Urinary bladder (tissue), 3 donors: ENCODE measurements at regions not wholly inside any gene's neighbourhood (a gene's known extent, or its start where the extent isn't known, plus 50 kb on each side); places are given as distances from the start of the nearest gene placed in this dataset.

Experiments
- DNase-seq: peaks from one replicate; pipeline ENCODE4 v3.0.0-alpha.2; 2015; ENCODE audit errors: extremely low spot score
- H3K27ac ChIP-seq: one replicate; pipeline ENCODE4 v1.5.1; 2013; ENCODE audit warnings: low read depth, mild to moderate bottlenecking, moderate library complexity
- H3K36me3 ChIP-seq: one replicate; pipeline ENCODE4 v1.6.1; 2013; ENCODE audit warnings: mild to moderate bottlenecking, moderate library complexity; ENCODE audit not compliant: insufficient read depth
- H3K4me1 ChIP-seq: one replicate; pipeline ENCODE4 v1.6.1; 2013; ENCODE audit warnings: mild to moderate bottlenecking, moderate library complexity; ENCODE audit not compliant: insufficient read depth
- H3K4me3 ChIP-seq: one replicate; pipeline ENCODE4 v1.5.1; 2013; ENCODE audit warnings: low read depth, low read length
- WGBS: extraction: QIAGEN DNeasy Blood & Tissue Kit; methylation state at CpG from one replicate; pipeline ENCODE4 v1.1.7; 2013; 5-methylcytosine and 5-hydroxymethylcytosine counted together
- donor health status: healthy with polysubstance abuse.
- donor health status: healthy.

DNA sequence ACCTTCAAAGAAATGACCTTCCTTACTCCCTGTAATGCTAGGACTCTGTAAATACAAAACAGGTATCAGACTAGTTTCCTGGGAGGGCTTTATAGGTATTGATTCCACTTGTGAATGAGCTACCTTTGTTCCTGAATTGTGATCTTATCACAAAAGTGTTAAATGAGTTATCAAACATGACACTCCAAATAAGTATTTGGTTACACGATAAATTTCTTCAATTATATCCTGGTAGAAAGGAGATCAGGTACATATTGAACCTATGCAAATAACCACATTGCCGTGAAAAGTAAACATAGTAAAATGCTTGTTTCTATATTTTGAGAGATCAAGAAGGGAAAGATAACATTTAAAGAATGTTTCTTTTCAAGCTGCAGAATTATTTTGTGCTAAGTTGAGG lies 285.3 kb downstream of the HIVEP2 start:
- Histone ChIP-seq H3K4me1 (no peaks in the 10 kb centered on the region), H3K27ac (no peak overlapping the region), H3K36me3 (no peaks in the 10 kb centered on the region), H3K4me3 (no peak overlapping the region)
- DNase-seq: no peak
- WGBS: 46% methylated on average over 2 of the region's 2 CpGs

DNA sequence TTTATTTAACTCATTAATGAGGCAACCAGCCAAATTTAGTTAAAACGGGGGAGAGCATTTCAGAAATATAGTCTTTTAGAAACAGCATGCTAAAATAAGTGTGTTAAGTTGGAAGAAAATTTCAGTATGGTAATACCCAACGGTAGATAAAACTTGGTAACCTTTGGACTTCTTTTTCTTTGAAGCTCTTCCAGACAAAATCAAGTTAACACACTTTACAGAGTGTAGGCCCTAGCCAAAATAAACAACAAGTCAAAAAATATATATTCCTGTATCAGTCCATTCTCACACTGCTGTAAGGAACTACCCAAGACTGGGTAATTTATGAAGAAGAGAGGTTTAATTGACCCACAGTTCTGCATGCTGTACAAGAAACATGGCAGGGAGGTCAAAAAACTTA lies 279.6 kb downstream of the HIVEP2 start:
- Histone ChIP-seq H3K4me3 (no peak overlapping the region), H3K27ac (no peak overlapping the region), H3K36me3 (no peaks in the 10 kb centered on the region), H3K4me1 (no peaks in the 10 kb centered on the region)
- 56% methylated on average over 2 of the region's 2 CpGs for WGBS
- DNase-seq: no peak

DNA sequence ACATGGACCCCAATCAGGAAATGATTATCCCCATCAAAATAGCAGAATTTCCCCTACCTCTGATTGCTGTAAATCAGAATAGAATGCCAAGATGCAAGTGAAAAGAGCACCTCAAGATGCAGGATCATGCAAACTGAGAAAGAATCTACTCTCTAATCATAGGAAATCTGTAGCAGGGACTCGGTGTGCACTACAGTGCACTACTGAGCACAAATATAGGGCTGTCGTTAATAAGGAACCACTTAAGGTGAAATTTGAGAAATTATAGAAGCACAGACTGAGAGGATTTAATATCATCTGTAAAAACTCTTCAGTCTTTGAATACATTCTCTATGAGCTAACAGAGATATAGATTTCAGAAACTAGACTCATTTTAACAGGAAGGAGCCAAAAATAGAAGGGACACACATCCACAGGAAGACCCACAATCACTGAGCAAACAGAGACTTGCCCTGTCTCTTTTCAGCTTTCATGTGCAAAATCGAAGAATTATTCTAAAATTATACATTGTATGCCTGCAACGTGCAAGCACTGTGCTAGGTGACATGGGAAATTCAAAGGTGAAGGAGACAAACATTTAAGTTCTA lies 278.3 kb downstream of the HIVEP2 start:
- DNase-seq: no peak
- Histone ChIP-seq H3K27ac (no peak overlapping the region), H3K4me3 (no peak overlapping the region), H3K36me3 (no peaks in the 10 kb centered on the region), H3K4me1 (no peaks in the 10 kb centered on the region)
- 70% methylated on average over 4 of the region's 4 CpGs for WGBS

DNA sequence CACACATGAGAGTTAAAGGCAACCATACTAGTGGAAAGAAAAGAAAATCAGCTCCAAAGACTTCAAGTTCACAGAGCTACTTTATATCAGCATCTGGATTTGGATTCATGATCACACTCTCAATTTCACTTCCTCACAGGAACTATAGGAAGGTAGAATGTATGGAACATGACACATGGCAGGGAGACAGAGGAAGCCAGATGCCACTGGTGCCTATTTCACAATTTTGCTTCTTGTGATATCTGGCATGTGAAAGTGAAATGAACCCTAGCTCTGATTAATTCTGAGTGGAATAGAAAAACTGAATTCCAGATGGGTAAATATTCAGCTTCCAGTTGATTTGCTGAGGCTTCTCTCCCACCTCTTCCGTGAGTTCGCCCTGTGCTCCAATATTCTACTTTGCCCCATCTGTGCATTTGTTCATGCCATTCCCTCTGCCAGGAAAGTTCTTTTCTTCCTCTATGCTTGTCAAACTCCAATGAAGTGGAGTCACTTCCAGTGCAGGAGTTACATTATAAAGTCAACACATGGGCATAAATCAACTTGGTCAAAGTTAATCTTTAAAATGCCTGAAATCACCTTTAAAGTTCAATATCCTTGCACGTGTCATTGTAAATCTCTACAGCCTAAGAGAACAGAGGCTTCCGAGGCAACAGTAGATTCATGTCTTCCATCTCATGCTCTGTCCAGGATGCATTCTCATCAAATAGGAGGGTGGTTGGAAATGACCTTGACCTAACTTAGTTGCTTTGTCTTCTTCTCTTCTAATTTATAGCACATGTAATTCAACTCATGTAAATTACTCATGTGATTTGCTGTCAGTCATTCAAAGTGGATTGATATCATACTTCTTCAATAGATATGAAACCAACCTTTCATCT lies 275.3 kb downstream of the HIVEP2 start:
- no peak for DNase-seq
- H3K27ac ChIP-seq: no peak overlapping the region
- WGBS: 94% methylated on average over 4 of the region's 4 CpGs

DNA sequence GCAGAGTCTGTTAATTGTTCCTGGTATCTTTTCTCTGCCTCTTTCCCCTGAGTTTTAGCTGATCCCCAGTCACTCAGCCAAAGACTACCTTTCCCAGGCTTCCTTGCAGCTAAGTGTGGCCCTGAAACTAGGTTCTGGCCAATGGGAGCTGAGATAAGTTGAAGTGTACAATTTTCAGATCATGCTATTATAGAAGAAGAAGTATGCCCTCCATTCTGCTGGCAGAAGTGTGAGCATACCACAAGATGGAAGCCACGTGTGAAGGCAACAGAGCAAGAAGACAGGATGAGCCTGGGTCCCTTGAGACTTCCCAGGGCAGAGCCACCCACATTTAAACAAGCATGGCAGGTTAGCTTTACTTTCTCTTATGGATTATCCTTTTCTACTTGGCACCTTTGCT lies 273.2 kb downstream of the HIVEP2 start:
- Histone ChIP-seq H3K4me1 (no peaks in the 10 kb centered on the region), H3K36me3 (no peaks in the 10 kb centered on the region), H3K27ac (no peak overlapping the region), H3K4me3 (no peak overlapping the region)
- DNase-seq: no peak
- WGBS: 70% methylated on average over 1 of the region's 1 CpG

More for the DNA sequence above, 275.3 kb downstream of the HIVEP2 start:
- Histone ChIP-seq H3K36me3 (no peaks in the 10 kb centered on the region), H3K4me3 (no peak overlapping the region), H3K4me1 (no peaks in the 10 kb centered on the region)

DNA sequence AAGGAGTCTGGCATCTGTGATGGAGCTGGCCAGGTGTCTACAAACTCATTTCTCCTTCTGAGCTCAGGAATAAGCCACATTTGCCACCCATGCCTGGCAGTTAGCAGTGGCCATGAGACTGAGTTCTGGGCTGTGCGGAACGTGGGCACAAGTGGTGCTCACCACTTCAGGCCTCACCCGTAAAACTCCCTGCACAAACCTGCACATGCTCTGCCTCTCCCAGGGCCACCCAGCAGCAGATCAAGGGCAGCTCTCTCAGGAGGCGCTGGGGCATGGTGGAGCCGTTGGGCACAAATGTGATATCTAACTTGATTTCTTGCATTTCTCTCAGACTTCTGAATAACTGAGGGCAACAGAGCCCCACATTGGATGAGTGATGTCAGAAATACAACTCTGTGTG lies 269.5 kb downstream of the HIVEP2 start:
- 83% methylated on average over 5 of the region's 5 CpGs for WGBS
- Histone ChIP-seq H3K36me3 (no peaks in the 10 kb centered on the region), H3K27ac (no peak overlapping the region), H3K4me3 (no peak overlapping the region), H3K4me1 (no peaks in the 10 kb centered on the region)
- DNase-seq: no peak

DNA sequence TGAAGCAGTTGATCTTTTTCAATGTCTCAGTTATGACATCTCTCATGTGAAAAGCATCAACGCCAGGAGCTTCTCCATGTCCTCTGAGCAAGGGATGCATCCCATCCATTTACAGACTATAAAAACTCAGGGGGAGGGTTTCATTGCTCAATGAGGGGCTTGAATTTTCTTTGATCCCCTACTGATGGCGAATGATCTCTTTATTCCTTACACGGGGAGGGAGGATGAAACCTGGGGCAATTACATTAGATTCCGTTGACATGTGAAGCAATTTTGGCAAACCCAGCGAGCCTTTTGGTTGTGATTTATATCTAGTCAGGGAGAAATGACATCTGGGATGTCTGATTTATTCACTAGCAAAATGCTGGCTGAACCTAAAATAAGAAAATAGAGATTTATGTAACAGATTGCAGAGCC lies 268.9 kb downstream of the HIVEP2 start:
- no peak overlapping the region for H3K4me3 ChIP-seq
- no peaks in the 10 kb centered on the region for H3K4me1 ChIP-seq
- DNase-seq: no peak
- H3K36me3 ChIP-seq: no peaks in the 10 kb centered on the region
- H3K27ac ChIP-seq: no peak overlapping the region
- WGBS: 43% methylated on average over 5 of the region's 5 CpGs

DNA sequence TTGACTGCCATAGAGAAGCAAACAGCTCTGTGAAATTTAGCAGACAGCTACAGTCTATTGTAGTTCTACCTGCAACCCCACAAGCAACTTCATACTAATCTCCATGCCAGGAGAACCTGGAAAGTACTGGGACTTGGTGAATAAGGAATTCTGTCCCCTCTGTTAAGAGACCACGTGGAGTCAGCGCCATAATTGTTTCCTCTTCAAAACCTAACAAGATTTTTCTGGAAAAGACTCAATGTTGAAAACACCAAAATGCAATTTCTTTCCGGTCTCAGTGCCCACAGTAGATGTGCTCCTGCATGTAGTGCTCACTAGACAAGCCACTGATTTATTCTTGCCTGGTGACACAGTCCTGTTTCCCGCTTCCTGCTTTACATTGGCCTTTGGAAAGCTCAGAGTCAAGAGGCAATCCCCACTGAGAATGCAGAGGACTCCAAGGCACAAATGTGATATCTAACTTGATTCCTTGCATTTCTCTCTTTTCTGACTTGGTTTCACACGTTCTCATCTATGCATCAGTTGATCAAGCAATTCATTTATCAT lies 268.3 kb downstream of the HIVEP2 start:
- DNase-seq: no peak
- Histone ChIP-seq H3K27ac (no peak overlapping the region), H3K4me3 (no peak overlapping the region), H3K4me1 (no peaks in the 10 kb centered on the region), H3K36me3 (no peaks in the 10 kb centered on the region)
- 77% methylated on average over 5 of the region's 5 CpGs for WGBS

DNA sequence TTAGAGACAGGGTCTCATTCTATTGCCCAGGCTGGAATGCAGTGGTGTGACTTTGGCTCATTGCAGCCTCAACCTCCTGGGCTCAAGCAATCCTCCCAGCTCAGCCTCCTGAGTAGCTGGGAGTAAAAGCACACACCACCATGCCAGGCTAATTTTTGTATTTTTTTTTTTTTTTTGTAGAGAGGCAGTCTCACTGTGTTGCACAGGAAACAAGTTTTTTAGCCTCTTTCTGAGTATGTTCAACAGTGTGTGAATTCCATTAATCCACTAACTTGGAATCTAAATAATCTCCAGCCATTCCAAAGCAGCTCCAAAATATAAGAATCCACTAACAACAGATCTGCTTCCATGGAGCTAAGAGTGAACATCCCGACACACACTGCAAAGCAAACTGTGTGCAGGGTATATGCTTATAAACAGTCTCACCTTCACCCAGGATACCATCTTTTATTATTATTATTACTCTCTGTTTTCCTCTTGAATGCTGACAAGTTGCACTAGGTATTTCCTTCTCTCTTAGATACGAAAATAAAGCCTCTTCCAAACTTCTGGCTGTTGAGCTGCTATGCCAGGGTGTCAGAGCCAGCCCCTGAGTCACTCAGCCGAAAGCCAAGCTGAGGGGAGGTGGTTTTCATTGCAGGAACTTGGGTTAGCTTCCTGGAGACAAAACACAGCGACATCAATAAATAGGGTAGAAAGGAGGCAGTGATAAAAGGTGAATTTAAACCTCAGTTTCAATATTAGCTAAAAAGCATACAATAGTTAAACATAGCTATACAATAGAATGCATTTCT lies 264.9 kb downstream of the HIVEP2 start:
- Histone ChIP-seq H3K4me1 (no peaks in the 10 kb centered on the region), H3K27ac (no peak overlapping the region), H3K4me3 (no peak overlapping the region), H3K36me3 (no peaks in the 10 kb centered on the region)
- DNase-seq: no peak
- WGBS: 43% methylated on average over 4 of the region's 4 CpGs

DNA sequence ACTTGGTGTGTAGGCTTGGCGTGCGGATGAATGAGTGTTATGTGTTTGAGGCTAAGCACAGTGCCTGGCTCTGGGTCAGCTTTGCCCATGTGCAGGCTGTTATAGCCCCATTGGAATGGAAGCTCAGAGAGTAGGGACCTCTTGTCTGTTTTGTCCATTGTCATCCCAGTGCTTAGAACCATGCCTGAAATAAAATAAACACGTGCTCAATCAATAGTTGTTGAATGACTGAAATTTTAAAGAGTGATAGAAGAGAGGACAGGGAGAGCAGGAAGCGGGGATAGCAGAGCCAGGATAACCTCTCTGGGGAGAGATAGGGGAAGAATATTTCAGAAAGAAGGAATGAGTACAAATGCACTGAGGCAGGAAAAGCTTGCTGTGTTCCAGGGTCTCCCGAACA lies 263.9 kb downstream of the HIVEP2 start:
- Histone ChIP-seq H3K4me1 (no peaks in the 10 kb centered on the region), H3K27ac (no peak overlapping the region), H3K4me3 (no peak overlapping the region), H3K36me3 (no peaks in the 10 kb centered on the region)
- WGBS: 94% methylated on average over 5 of the region's 5 CpGs
- DNase-seq: no peak

DNA sequence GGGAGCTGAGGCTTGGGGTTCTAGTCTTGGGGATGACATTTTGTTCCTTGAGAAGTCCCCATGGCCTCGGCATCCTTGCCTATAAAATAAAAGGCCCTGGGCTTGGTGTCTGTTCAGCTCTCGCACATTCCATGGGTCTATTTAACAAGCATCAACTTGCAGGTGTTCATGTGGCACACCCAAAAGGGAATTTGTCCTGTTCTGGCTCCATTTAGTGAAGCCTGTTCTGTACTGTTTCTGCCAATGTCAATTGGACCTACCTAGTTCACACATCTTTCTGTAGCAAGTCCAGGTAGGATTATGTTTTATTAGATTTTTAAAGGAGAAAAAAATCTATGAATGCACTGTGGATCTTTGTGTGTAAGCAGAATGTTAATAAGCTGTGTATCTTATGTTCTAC lies 262.0 kb downstream of the HIVEP2 start:
- no peak for DNase-seq
- H3K27ac ChIP-seq: no peak overlapping the region
- 82% methylated on average over 2 of the region's 2 CpGs for WGBS
- H3K4me1 ChIP-seq: no peaks in the 10 kb centered on the region
- no peaks in the 10 kb centered on the region for H3K36me3 ChIP-seq
- no peak overlapping the region for H3K4me3 ChIP-seq

DNA sequence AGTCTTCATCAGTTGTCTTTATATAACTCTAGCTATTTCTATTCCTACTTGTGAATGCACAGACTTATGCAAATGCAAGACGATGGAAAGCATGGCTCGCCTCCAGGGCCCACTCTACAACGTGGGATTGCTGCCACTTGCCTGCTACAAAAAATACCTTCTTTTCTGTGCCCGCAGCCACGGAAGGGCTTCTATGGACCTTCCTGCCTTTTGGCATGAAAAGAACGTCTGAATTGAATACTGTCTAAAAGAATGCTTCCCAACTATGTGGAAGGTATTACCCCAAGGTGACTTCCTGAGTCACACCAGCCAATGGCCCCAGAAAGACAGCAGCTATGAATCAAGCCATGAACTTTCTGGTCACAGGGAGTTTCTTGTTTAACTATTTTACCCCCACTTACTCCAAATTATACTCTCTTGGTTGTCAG lies 261.2 kb downstream of the HIVEP2 start:
- Histone ChIP-seq H3K4me1 (no peaks in the 10 kb centered on the region), H3K27ac (no peak overlapping the region), H3K4me3 (no peak overlapping the region), H3K36me3 (no peaks in the 10 kb centered on the region)
- no peak for DNase-seq
- 84% methylated on average over 6 of the region's 6 CpGs for WGBS

DNA sequence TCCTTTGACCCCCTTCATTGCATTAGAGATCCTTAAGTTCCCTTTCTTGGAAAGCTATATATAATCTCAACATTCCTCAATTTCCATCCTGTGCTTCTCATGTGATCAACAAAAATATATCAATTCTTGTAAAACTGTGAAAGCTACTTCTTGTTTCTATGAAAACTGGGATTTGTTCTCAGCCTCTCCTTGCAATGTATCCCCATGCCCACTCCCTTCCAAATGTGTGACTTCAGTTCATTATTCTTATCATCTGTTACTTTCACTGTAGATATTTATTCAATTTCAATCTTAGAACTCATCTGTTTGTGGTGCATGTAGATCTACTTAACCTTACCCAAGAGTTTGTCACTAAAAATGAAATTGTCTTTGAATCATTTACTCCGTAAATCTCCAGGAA lies 260.6 kb downstream of the HIVEP2 start:
- no peak overlapping the region for H3K27ac ChIP-seq
- no peak for DNase-seq
- H3K4me3 ChIP-seq: no peak overlapping the region
- no peaks in the 10 kb centered on the region for H3K36me3 ChIP-seq
- no peaks in the 10 kb centered on the region for H3K4me1 ChIP-seq
- 96% methylated on average over 1 of the region's 1 CpG for WGBS
